ENCODE measurements at regions not wholly inside any gene's neighbourhood (a gene's known extent, or its start where the extent isn't known, plus 50 kb on each side); places are given as distances from the start of the nearest gene placed in this dataset.

DNA sequence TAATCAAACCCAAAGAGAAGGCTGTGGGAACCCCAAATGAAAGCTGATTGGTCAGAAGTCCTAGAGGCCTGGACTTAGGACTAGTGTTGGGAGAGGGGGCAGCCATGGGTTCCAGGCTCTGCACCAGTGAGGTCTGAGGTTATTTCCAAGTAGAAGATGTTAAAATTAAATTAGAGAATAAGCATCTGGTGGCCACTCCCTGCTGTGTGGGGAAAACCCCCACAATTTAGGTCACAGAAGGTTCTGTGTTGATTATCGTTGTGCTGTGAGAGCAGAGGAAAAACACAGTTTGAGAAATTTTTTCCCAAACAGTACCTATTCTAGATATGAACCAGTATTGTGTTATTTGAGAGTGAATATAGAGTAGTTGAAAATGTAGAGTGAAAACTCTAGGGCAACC, 53.9 kb upstream of the NSMCE3 start:
- no peaks in the 10 kb centered on the region for H3K27me3 Mint-ChIP-seq
- no peak for ATAC-seq
- H3K36me3 Mint-ChIP-seq: peaks cover 26% of the 10 kb centered on the region
- peaks cover 21% of the 10 kb centered on the region for H3K4me1 Mint-ChIP-seq
- H3K27ac Mint-ChIP-seq: peak overlapping the region; percentile 13
- H3K4me3 Mint-ChIP-seq: no peak overlapping the region
- H3K9me3 Mint-ChIP-seq: peaks cover 27% of the 10 kb centered on the region

DNA sequence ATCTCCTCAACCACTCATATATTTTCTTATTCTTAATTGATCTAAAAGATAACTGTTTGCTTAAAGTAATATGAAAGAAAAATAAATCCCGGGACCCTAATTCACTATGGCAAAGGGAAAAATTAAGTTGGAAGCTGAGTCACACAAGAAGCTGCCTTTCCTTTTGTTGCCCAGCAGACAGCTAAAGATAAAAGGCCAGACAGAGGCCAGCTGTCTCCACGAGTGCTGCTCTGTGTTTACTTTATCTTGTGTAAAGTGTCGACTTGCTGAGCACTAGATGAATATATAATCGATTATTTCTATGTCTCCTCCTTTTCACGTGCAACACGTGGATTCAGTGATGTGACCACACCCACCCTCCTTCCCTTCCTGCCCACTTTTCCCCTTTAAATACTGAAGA, 52.8 kb upstream of the NSMCE3 start:
- peaks cover 15% of the 10 kb centered on the region for H3K4me1 Mint-ChIP-seq
- H3K36me3 Mint-ChIP-seq: peaks cover 19% of the 10 kb centered on the region
- no peak overlapping the region for H3K27ac Mint-ChIP-seq
- H3K27me3 Mint-ChIP-seq: no peaks in the 10 kb centered on the region
- no peak for ATAC-seq
- peaks cover 21% of the 10 kb centered on the region for H3K9me3 Mint-ChIP-seq
- H3K4me3 Mint-ChIP-seq: no peak overlapping the region

DNA sequence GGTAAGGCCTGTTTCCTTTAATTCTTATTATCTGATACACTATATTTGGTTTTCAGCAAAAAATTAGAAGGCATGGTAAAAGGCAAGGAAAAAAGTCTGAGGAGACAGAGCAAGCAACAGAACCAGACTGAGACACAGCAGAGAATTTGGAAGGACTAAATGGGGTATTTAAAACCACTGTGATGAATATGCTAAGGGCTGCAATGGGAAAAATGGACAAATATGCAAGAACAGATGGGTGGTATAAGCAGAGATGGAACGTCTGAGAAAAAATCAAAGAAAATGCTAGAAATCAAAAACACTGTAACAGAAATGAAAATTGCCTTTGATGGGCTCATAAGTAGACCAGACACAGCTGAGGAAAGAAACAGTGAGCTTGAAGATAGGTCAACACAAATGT, 50.8 kb upstream of the NSMCE3 start:
- Mint-ChIP-seq H3K4me1 (peaks cover 15% of the 10 kb centered on the region), H3K4me3 (no peak overlapping the region), H3K27ac (no peak overlapping the region), H3K27me3 (no peaks in the 10 kb centered on the region), H3K9me3 (peaks cover 16% of the 10 kb centered on the region), H3K36me3 (peaks cover 11% of the 10 kb centered on the region)
- no peak for ATAC-seq

DNA sequence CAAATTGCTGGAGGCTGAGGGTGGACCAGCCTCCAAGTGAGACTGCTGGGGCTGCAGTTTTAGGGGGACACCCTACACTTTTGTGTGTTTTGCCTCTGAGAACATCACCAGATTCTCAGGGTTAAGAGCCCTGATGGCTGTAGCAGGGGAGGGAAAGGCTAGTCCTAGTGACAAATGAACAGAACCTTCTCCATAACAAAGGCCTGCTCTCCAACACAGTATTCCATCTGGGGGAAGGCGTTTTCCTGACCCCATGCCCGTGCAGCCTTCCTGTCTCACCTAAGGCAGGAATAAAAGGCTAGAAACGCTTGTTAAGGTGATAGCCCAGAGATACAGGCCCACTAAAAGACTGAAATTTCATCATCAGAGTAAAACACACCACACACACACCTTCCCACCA, 50.2 kb upstream of the NSMCE3 start:
- no peaks in the 10 kb centered on the region for H3K27me3 Mint-ChIP-seq
- peaks cover 13% of the 10 kb centered on the region for H3K4me1 Mint-ChIP-seq
- peaks cover 13% of the 10 kb centered on the region for H3K9me3 Mint-ChIP-seq
- no peak overlapping the region for H3K27ac Mint-ChIP-seq
- no peak overlapping the region for H3K4me3 Mint-ChIP-seq
- no peak for ATAC-seq
- peaks cover 6% of the 10 kb centered on the region for H3K36me3 Mint-ChIP-seq
